GM21367 (cell line): ENCODE measurements at regions not wholly inside any gene's neighbourhood (a gene's known extent, or its start where the extent isn't known, plus 50 kb on each side); places are given as distances from the start of the nearest gene placed in this dataset.

Experiments used
- ATAC-seq: cut with Tn5 transposase; IDR thresholded peaks from one replicate; pipeline ENCODE4 v1.9.1; 2021; ENCODE audit not compliant: unreplicated experiment

DNA sequence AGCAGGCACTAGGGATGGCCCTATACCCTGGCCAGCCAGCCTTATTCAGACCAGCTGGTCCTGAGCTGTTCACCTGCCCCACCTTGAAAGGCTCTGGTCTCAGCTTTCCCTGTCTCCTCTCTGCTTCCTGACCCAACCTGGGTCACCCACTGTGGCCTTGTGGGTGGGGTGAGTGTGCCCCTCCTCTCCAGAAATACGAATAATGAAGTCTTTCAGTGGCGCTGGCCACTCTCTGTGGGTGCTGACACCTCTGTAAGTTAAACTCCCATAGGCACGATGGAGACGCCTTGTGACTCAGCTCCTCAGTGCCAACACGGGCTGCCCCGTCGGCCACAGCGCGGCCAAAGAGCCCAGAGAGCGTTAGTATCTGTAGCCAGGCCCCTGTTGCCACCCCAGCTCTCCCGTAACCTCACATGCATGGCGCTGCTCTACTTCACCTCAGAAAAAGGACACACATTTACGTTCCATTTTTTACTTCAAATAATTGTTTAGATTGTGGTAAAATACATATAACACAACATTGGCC, 74.6 kb upstream of the SEPTIN5 start:
- no peak for ATAC-seq

DNA sequence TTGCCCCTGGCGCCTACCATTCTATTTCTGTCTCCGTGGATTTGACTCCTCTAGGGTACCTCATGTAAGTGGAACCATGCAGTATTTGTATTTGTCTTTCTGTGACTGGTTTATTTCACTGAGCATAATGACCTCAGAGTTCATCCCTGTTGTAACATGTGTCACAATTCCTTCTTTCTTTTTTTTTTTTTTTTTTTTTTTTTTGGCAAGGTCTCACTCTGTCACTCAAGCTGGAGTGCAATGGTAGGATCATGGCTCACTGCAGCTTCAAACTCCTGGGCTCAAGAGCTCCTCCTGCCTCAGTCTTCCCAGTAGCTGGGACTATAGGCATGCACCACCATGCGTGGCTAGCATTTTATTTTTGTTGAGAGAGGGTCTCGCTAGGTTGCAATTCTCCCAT, 74.0 kb upstream of the SEPTIN5 start:
- no peak for ATAC-seq

- no peak for ATAC-seq
Observed at GRCh38 chr22:19641254-19641982, 72.9 kb upstream of the SEPTIN5 start.

GRCh38 chr22:19641983-19642451, 72.3 kb upstream of the SEPTIN5 start:
- no peak for ATAC-seq

DNA sequence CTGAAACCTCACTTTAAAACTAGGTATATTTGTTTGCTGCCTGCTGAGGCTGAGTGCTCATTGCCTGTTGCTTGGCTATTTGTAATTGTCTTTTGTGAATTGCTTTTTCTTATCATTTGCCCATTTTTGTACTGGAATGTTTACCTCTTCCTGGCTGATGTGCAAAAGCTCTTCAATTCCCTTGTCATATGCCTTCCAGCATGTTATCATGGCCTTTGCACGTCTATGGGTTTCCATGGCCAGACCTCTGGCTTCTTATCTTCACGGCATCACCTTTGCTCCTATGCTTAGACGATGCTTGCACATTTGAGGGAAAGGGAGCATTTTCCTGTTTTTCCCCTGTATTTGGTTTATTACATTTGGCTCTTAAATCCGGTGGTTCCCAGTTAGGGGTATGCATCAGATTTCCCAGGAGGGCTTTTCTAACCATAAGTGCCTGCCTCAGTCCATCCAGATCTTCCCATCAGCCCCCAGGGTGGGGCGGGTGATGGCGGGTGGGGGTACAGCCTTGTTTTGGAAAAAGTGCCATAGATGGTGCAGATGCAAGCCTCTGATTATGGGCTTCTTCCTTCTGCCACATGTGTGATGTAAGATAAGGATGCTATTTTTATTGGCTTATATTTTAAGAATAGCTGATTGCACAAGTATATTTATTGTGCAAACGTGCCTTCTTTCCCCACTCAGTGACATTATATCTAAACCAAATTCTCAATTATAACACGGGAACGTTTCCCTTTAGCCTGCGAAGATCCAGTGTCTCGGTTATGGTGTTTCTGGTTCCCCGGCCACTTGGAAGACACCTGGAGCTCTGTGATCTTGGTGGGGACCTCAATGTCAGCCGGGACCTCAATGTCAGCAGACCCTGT, 70.6 kb upstream of the SEPTIN5 start:
- ATAC-seq = no peak

GRCh38 chr22:19644314-19645223, 69.7 kb upstream of the SEPTIN5 start:
- ATAC-seq = no peak

DNA sequence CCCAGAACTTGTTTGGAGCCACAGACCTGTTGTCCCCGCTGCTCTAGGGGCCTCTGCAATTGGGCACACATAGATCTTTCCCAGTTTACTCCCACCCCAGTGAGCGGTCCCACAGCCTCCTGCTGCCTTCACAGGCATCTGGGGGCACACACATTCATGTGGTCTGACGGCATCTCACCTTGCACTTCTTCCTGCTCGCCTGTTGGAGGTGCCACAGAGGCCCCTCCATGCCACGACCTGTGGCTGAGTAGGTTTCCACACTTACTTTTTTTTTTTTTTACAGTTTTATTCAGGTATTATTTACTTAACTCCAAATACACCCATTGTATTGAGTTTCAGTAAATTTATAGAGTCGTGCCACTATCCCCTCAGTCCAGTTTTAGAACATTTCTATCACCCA, 68.9 kb upstream of the SEPTIN5 start:
- no peak for ATAC-seq

- no peak for ATAC-seq
Observed at GRCh38 chr22:19645905-19646304, 68.4 kb upstream of the SEPTIN5 start.

- ATAC-seq = no peak
Observed at GRCh38 chr22:19646383-19646782, 67.9 kb upstream of the SEPTIN5 start.

- no peak for ATAC-seq
Observed at GRCh38 chr22:19648419-19648929, 65.8 kb upstream of the SEPTIN5 start.

- no peak for ATAC-seq
Observed at GRCh38 chr22:19652316-19652715, 62.0 kb upstream of the SEPTIN5 start.

DNA sequence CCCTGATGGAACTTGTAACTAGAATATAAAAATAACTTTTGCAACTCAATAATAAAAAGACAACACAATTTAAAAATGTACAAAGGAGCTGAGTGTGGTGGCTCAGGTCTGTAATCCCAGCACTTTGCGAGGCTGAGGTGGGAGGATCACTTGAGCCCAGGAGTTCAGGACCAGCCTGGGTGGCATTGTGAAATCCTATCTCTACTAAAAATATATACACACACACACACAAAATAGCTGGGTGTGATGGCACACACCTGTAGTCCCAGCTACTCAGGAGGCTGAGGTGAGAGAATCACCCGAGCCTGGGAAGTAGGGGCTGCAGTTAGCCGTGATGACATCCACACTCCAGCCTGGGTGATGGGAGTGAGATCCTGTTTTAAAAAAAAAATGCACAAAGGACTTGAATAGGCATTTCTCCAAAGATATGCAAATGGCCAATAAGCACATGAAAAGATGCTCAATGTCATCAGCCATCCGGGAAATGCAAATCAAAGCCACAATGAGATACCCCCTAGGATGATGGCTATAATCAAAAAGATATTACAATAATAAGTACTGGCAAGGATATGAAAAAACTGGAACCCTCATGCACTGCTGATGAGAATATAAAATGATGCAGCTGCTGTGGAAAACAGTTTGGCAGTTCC, 59.8 kb upstream of the SEPTIN5 start:
- no peak for ATAC-seq

DNA sequence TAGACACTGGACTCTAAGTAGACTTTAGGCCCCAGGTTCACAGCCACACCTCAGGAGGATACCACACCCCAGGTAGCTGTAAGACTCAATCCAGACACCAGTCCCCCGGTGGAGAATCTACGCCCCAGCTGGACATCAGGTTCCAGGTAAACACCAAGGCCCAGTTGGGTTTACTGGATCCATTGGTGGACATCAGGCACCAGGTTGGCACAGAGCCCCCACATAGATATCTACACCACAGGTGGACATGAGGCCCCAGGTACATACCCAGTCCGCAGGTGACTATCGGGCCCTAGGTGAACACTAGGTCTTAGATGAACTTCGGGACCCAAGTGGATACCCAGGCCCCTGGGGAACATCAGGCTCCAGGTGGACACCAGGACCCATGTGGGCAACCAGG, 58.9 kb upstream of the SEPTIN5 start:
- ATAC-seq = no peak

GRCh38 chr22:19656541-19657251, 57.6 kb upstream of the SEPTIN5 start:
- ATAC-seq = no peak

GRCh38 chr22:19657252-19658056, 56.8 kb upstream of the SEPTIN5 start:
- no peak for ATAC-seq

GRCh38 chr22:19658057-19658966, 56.0 kb upstream of the SEPTIN5 start:
- no peak for ATAC-seq

GRCh38 chr22:19658967-19659804, 55.1 kb upstream of the SEPTIN5 start:
- ATAC-seq = no peak
